ENCODE measurements at regions not wholly inside any gene's neighbourhood (a gene's known extent, or its start where the extent isn't known, plus 50 kb on each side); places are given as distances from the start of the nearest gene placed in this dataset.

GRCh38 chr9:129547063-129547462, 73.8 kb downstream of the C9orf50 start:
- no peak for TF ChIP-seq EZH2 (IDR thresholded peaks at IDR 0.05)
- no peak for TF ChIP-seq POLR2AphosphoS5 (IDR thresholded peaks at IDR 0.05; ENCODE audit: borderline replicate concordance, low read depth, low read length)
